Lower lobe of right lung (tissue), 2 donors: ENCODE measurements at regions not wholly inside any gene's neighbourhood (a gene's known extent, or its start where the extent isn't known, plus 50 kb on each side); places are given as distances from the start of the nearest gene placed in this dataset.

Experiments
- ATAC-seq, 2 donors: fragments of 200-7000 bp; cut with Tn5 transposase; one replicate each; pipeline ENCODE4 v1.9.1; 2020 to 2022; ENCODE audit warnings: mild to moderate bottlenecking in 2 of 2, moderate library complexity in 2 of 2
- DNase-seq: peaks from one replicate; pipeline ENCODE4 v3.0.0-alpha.2; 2020
- H3K27ac ChIP-seq: fragments of 200-600 bp; one replicate; pipeline ENCODE4 v1.8.0; 2022
- H3K27me3 ChIP-seq: fragments of 200-600 bp; one replicate; pipeline ENCODE4 v1.8.0; 2022; ENCODE audit warnings: low read depth
- H3K36me3 ChIP-seq: fragments of 200-600 bp; one replicate; pipeline ENCODE4 v1.8.0; 2022; ENCODE audit warnings: mild to moderate bottlenecking
- H3K4me1 ChIP-seq: fragments of 200-600 bp; one replicate; pipeline ENCODE4 v1.8.0; 2022
- H3K4me3 ChIP-seq: fragments of 200-600 bp; one replicate; pipeline ENCODE4 v1.8.0; 2022; ENCODE audit warnings: mild to moderate bottlenecking
- H3K9me3 ChIP-seq: fragments of 200-600 bp; one replicate; pipeline ENCODE4 v1.8.0; 2022
- intact Hi-C: fragments of 100-400 bp; cut with DNase I; formaldehyde crosslinking; loops from one replicate; pipeline ENCODE4 v1.11.0; 2022
- TF ChIP-seq, protein P1 (sequence below): fragments of 200-600 bp; IDR thresholded peaks from one replicate; pipeline ENCODE4 v1.8.0; 2022; ENCODE audit warnings: antibody characterized with exemption, mild to moderate bottlenecking
- donor health status: DM: no; HTN: yes; CAD: no; lungs with severe emphysema.

GRCh38 chr4:147217655-147218054, 263.2 kb upstream of the EDNRA start:
- no peak for DNase-seq
- TF ChIP-seq, protein P1, sequence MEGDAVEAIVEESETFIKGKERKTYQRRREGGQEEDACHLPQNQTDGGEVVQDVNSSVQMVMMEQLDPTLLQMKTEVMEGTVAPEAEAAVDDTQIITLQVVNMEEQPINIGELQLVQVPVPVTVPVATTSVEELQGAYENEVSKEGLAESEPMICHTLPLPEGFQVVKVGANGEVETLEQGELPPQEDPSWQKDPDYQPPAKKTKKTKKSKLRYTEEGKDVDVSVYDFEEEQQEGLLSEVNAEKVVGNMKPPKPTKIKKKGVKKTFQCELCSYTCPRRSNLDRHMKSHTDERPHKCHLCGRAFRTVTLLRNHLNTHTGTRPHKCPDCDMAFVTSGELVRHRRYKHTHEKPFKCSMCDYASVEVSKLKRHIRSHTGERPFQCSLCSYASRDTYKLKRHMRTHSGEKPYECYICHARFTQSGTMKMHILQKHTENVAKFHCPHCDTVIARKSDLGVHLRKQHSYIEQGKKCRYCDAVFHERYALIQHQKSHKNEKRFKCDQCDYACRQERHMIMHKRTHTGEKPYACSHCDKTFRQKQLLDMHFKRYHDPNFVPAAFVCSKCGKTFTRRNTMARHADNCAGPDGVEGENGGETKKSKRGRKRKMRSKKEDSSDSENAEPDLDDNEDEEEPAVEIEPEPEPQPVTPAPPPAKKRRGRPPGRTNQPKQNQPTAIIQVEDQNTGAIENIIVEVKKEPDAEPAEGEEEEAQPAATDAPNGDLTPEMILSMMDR, result no peak
- H3K36me3 ChIP-seq, result no peaks in the 10 kb centered on the region

DNA sequence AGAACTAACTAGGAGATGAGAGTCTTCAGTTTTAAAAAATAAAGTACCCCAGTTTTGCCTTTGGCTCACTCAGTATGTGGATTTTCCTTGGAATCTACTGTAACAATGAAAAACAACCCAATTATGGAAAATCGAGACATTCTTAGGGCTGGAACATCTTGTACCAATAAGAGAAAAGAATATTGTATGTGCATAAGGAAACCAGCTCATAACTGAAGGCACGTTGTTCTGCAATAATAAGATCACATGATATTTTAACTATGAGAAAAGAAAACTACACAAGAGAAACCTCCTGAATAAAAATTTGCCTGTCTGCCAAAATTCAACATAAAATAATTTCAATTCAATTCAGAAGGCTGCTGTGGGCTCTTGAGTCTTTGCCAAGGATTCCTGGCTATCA, 261.8 kb upstream of the EDNRA start:
- Histone ChIP-seq H3K4me3 (no peak overlapping the region), H3K27ac (no peak overlapping the region), H3K27me3 (no peaks in the 10 kb centered on the region), H3K9me3 (no peaks in the 10 kb centered on the region), H3K36me3 (no peaks in the 10 kb centered on the region), H3K4me1 (no peaks in the 10 kb centered on the region)
- TF ChIP-seq, protein P1, result no peak
- DNase-seq (no peak), ATAC-seq (no peak)
- intact Hi-C loops, result no loop called here

More at GRCh38 chr4:147217655-147218054, 263.2 kb upstream of the EDNRA start:
- intact Hi-C loops, result no loop called here
- Histone ChIP-seq H3K27ac (no peak overlapping the region), H3K27me3 (no peaks in the 10 kb centered on the region), H3K9me3 (peaks cover 4% of the 10 kb centered on the region), H3K4me3 (no peak overlapping the region), H3K4me1 (no peaks in the 10 kb centered on the region)
- no peak for ATAC-seq

- no peak for DNase-seq
- Histone ChIP-seq H3K4me1 (no peaks in the 10 kb centered on the region), H3K36me3 (no peaks in the 10 kb centered on the region), H3K4me3 (no peak overlapping the region), H3K9me3 (no peaks in the 10 kb centered on the region), H3K27ac (no peak overlapping the region), H3K27me3 (no peaks in the 10 kb centered on the region)
- ATAC-seq, result no peak
- intact Hi-C loops, result no loop called here
- TF ChIP-seq, protein P1, result no peak
Measured at GRCh38 chr4:147220833-147221232, 260.1 kb upstream of the EDNRA start.

GRCh38 chr4:147222906-147223305, 258.0 kb upstream of the EDNRA start:
- H3K4me3 ChIP-seq, result no peak overlapping the region
- H3K36me3 ChIP-seq, result no peaks in the 10 kb centered on the region
- intact Hi-C loops, result no loop called here
- H3K27ac ChIP-seq, result no peak overlapping the region
- no peak for ATAC-seq
- no peaks in the 10 kb centered on the region for H3K27me3 ChIP-seq
- H3K4me1 ChIP-seq, result no peaks in the 10 kb centered on the region
- H3K9me3 ChIP-seq, result no peaks in the 10 kb centered on the region
- no peak for DNase-seq
- TF ChIP-seq, protein P1, result no peak

GRCh38 chr4:147223576-147223975, 257.3 kb upstream of the EDNRA start:
- Histone ChIP-seq H3K4me3 (no peak overlapping the region), H3K9me3 (no peaks in the 10 kb centered on the region), H3K4me1 (no peaks in the 10 kb centered on the region), H3K27ac (no peak overlapping the region), H3K27me3 (no peaks in the 10 kb centered on the region), H3K36me3 (no peaks in the 10 kb centered on the region)
- no peak for DNase-seq
- TF ChIP-seq, protein P1, result no peak
- intact Hi-C loops, result no loop called here
- no peak for ATAC-seq

DNA sequence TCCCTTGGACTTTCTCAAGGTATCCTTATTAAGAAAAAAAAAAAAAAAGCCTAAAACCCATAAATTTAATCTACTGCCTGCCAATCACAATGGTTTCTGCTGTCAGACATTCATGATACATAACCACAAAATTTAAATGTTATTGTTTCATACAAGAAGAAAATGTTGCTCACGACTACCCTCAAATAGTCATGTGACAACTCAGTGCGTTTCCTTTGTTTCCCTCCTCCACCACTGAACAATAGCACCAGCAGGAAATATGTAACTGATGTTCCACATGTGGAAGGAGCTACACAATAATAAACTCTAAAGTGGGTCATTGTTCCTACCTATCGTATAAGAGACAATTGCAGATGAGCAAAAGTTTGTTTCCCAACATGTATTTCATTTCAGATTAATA, 244.1 kb upstream of the EDNRA start:
- Histone ChIP-seq H3K4me1 (no peaks in the 10 kb centered on the region), H3K36me3 (no peaks in the 10 kb centered on the region), H3K4me3 (no peak overlapping the region), H3K27me3 (no peaks in the 10 kb centered on the region), H3K9me3 (no peaks in the 10 kb centered on the region), H3K27ac (no peak overlapping the region)
- no peak for ATAC-seq
- intact Hi-C loops, result no loop called here
- no peak for DNase-seq
- TF ChIP-seq, protein P1, result no peak
